SJSA1 (cell line): ENCODE measurements at regions not wholly inside any gene's neighbourhood (a gene's known extent, or its start where the extent isn't known, plus 50 kb on each side); places are given as distances from the start of the nearest gene placed in this dataset.

Experiments
- DNase-seq, 2 experiments: peaks; one replicate each; pipeline ENCODE4 v3.0.0-alpha.2; 2015 to 2020; ENCODE audit warnings: low spot score in 2 of 2, low read depth in 1 of 2
- H3K27ac ChIP-seq: fragments of 250-450 bp; sonication (Bioruptor Pico); 2 replicates; pipeline ENCODE4 v1.5.1; 2020; ENCODE audit warnings: mild to moderate bottlenecking, moderate library complexity
- H3K27me3 ChIP-seq: fragments of 250-450 bp; sonication (Bioruptor Pico); replicated peaks from 2 replicates; pipeline ENCODE4 v1.5.1; 2020; ENCODE audit warnings: mild to moderate bottlenecking, moderate library complexity
- H3K36me3 ChIP-seq: fragments of 250-450 bp; sonication (Bioruptor Pico); 2 replicates; pipeline ENCODE4 v1.5.1; 2020; ENCODE audit warnings: mild to moderate bottlenecking
- H3K4me1 ChIP-seq: fragments of 250-450 bp; sonication (Bioruptor Pico); replicated peaks from 2 replicates; pipeline ENCODE4 v1.6.1; 2021; ENCODE audit warnings: mild to moderate bottlenecking
- H3K4me3 ChIP-seq: fragments of 250-450 bp; sonication (Bioruptor Pico); 2 replicates; pipeline ENCODE4 v1.5.1; 2020; ENCODE audit warnings: mild to moderate bottlenecking
- H3K9me3 ChIP-seq: fragments of 250-450 bp; sonication (Bioruptor Pico); replicated peaks from 2 replicates; pipeline ENCODE4 v1.5.1; 2020; ENCODE audit warnings: mild to moderate bottlenecking

DNA sequence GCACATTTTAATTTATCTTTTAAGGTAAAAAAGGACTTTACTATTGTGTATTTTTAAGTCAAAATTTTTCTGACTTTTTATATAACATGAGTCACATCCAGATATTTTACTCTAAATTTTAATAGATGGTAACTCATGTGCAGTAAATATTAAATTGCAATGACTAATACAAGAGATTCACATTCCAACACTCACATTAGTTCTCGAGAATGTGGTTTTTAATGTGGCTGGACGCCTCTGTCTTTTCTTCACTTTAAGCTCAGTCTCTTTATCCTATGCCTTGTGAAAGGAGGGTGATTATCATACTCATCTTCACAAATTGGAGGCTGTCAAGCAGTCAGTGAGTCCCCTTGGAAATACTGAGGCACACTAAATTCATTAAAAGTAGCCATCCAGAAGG, 315.6 kb downstream of the HS3ST3B1 start:
- DNase-seq, result no peak
- H3K27ac ChIP-seq, result no peak overlapping the region
- no peak overlapping the region for H3K4me3 ChIP-seq
- H3K27me3 ChIP-seq, result no peaks in the 10 kb centered on the region
- no peaks in the 10 kb centered on the region for H3K4me1 ChIP-seq
- no peaks in the 10 kb centered on the region for H3K9me3 ChIP-seq
- H3K36me3 ChIP-seq, result no peaks in the 10 kb centered on the region

DNA sequence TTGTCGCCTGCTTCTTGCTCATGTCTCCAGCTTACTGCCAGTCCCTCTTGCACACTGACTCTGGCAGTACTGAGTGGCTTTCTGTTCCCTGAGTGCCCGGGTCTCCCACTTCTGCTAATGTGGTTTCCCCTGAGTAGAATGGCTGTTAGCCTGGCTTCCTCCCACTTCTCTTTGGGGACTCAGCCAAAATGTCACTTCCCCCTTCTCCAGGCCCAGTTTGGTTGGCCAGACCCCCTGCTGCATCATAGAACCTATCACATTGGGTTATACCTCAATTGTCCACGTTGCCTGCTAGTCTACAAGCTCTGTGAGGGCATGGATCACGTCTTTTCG, 304.4 kb downstream of the HS3ST3B1 start:
- no peak for DNase-seq
- no peaks in the 10 kb centered on the region for H3K27me3 ChIP-seq
- H3K4me1 ChIP-seq, result no peaks in the 10 kb centered on the region
- no peak overlapping the region for H3K4me3 ChIP-seq
- no peak overlapping the region for H3K27ac ChIP-seq
- no peaks in the 10 kb centered on the region for H3K9me3 ChIP-seq
- H3K36me3 ChIP-seq, result no peaks in the 10 kb centered on the region

DNA sequence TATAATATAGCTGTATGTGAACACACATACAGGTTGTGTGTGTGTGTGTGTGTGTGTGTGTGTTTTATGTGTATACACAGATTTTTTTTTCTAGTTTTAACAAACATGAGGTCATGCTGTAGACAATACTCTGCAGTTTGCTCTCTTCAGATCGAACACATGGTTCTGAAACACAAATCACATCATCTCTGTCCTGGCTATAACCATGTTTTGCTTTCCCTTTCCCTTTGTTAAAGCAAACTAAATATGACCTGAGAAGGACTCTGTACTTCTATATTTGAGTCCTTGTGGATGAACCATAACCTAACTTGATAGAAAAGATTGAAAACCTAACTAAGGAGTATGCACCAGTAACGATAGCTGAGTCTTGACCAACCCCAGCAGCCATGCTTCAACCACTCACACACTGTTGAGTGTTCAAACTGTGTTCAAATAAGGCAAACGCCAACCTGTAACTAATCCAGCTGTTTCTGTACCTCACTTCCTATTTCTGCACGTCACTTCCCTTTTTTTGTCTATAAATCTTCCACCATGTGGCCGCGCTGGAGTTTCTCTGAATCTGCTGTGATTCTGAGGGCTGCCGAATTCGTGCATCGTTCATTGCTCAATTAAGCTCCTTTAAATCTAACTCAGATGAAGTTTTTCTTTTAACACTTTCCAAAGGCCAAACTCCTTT, 303.8 kb downstream of the HS3ST3B1 start:
- no peaks in the 10 kb centered on the region for H3K27me3 ChIP-seq
- no peaks in the 10 kb centered on the region for H3K9me3 ChIP-seq
- no peak for DNase-seq
- no peak overlapping the region for H3K27ac ChIP-seq
- no peak overlapping the region for H3K4me3 ChIP-seq
- H3K36me3 ChIP-seq, result no peaks in the 10 kb centered on the region
- H3K4me1 ChIP-seq, result no peaks in the 10 kb centered on the region

DNA sequence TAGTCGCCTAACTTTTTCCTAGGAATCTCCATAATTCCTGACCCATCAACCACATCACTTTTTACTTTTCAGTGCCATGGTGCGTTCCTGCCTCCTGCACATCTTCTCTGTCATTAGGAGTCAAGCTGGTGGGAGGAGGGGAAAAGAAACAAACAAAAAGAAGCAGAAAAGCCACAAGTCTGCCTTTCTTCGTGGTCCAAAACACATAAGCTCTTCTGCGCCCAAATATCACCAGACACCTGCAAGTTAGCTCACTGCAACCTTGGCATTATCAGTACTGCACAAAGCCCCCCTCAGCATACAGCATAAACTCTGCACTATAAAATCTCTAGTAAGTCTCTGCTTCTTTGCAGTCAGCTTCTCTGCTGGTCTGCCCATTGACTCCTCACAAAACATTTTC, 295.3 kb downstream of the HS3ST3B1 start:
- no peak overlapping the region for H3K4me3 ChIP-seq
- no peak overlapping the region for H3K27ac ChIP-seq
- no peaks in the 10 kb centered on the region for H3K36me3 ChIP-seq
- DNase-seq, result no peak
- no peaks in the 10 kb centered on the region for H3K4me1 ChIP-seq
- H3K9me3 ChIP-seq, result no peaks in the 10 kb centered on the region
- no peaks in the 10 kb centered on the region for H3K27me3 ChIP-seq

DNA sequence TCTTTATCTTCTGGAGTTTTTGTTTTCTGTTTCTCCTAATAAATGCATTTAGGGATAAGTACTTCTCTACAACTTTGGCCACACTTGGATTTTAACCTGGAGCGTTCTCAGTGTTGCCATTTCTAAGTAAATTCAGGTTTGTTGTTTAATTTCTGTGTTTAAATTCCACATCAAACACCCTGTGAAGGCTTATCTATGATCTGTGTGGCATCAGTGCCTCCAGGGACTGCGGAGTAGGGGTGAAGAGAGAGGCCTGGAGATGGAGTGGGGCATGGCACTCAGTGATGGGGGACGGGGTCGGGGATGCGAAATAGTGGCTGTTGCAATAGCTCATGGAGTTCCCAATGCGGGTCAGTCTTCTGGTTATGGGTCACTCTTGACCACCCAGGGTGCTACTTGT, 294.8 kb downstream of the HS3ST3B1 start:
- Histone ChIP-seq H3K4me3 (no peak overlapping the region), H3K27me3 (no peaks in the 10 kb centered on the region), H3K36me3 (no peaks in the 10 kb centered on the region), H3K4me1 (no peaks in the 10 kb centered on the region), H3K27ac (no peak overlapping the region), H3K9me3 (no peaks in the 10 kb centered on the region)
- no peak for DNase-seq

DNA sequence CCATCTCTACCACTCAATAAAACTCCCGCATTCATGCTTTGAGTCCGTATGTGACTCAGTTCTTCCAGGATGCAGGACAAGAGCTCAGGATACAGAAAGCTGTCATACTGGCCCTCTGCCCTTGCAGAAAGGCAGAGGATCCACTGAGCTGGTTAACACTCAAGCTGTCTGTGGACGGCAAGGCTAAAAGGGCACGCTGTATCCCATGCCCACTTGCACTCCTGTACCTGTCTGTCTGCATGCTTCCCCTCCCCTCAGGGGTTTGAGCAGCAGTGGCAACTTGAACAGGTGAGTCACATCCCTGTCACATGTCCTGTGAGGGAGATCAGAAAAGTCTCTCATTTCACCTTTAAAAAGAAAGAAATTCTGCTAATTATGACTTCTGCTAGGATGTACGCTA, 293.8 kb downstream of the HS3ST3B1 start:
- Histone ChIP-seq H3K4me1 (no peaks in the 10 kb centered on the region), H3K36me3 (no peaks in the 10 kb centered on the region), H3K27ac (no peak overlapping the region), H3K4me3 (no peak overlapping the region), H3K9me3 (no peaks in the 10 kb centered on the region), H3K27me3 (no peaks in the 10 kb centered on the region)
- DNase-seq, result no peak

DNA sequence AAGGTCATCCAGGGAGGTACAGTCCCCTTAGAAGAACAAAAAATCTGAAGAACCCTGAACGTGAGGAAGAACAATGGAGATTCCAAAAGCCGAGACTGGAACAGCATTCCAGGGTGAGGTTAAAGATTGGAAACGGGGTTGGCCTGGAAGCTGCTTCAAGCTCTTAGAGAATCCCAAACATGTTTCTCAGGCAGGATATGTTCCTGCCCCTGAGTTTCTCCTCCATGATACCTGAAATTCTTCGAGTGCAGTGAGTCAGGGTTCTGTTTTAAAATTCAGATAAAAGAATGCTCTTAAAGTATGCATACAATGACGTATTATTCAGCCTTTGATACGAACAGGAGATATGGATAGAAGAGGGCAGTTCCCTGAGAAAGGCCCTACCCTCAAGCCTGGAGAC, 293.1 kb downstream of the HS3ST3B1 start:
- Histone ChIP-seq H3K36me3 (no peaks in the 10 kb centered on the region), H3K4me3 (no peak overlapping the region), H3K4me1 (no peaks in the 10 kb centered on the region), H3K27me3 (no peaks in the 10 kb centered on the region), H3K9me3 (no peaks in the 10 kb centered on the region), H3K27ac (no peak overlapping the region)
- no peak for DNase-seq

DNA sequence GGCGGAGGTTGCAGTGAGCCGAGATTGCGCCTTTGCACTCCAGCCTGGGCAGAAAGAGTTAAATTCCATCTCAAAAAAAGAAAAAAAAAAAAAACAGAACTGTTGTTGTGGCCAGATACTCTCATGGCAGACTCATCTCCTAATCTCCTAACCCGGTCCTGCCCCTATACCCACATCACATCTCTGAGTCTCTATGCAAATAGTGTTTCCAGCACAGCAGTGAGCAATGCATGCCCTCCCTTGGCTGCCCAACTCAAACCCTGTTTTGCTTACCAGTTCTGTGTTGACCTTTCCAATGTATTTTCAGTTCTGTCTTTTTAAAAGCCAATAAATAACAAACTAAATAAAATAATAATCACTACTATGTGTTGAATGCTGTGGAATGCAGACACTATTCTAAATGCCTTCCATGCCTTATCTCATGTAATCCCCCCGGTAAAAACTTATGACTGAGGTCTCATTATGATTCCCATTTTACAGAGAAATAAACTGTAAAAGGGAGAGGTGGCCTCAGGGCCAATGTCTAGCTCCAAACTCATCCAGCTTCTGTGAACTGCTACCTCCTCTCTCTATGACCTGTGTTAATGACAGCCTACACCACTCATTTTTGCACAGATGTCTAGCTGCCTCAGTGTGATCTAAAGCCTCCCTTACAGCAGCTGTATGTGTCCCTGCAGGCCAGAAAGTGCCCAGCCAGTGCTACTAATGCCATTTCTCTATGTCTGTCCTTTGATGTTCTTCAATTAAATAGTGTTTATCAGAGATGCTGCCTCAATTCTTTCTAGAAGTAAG, 289.8 kb downstream of the HS3ST3B1 start:
- no peak overlapping the region for H3K4me3 ChIP-seq
- H3K4me1 ChIP-seq, result no peaks in the 10 kb centered on the region
- DNase-seq, result no peak
- H3K27me3 ChIP-seq, result no peaks in the 10 kb centered on the region
- H3K36me3 ChIP-seq, result no peaks in the 10 kb centered on the region
- no peak overlapping the region for H3K27ac ChIP-seq
- no peaks in the 10 kb centered on the region for H3K9me3 ChIP-seq

DNA sequence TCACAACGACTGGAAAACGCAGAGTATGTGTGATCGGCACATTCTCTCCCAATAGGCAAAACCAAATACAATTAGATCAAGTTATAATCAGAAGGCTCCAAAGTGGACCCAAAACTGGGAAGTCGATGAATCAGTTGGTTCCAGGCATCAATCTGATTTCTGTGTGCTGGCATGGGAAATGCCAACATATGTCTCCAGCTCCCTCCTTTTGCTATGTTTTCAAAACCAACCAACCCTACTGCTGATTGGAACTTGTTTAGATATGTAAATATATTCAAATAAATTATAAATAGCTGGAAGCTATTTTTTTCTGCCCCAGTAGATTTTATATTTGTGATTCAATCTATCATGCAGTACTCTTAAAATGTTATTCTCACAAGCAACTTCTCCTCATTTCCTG, 284.2 kb downstream of the HS3ST3B1 start:
- no peak overlapping the region for H3K27ac ChIP-seq
- H3K9me3 ChIP-seq, result no peaks in the 10 kb centered on the region; the same call in 1 of the 2 replicates
- no peaks in the 10 kb centered on the region for H3K27me3 ChIP-seq
- H3K4me1 ChIP-seq, result no peaks in the 10 kb centered on the region
- no peak for DNase-seq
- H3K4me3 ChIP-seq, result no peak overlapping the region
- no peaks in the 10 kb centered on the region for H3K36me3 ChIP-seq

DNA sequence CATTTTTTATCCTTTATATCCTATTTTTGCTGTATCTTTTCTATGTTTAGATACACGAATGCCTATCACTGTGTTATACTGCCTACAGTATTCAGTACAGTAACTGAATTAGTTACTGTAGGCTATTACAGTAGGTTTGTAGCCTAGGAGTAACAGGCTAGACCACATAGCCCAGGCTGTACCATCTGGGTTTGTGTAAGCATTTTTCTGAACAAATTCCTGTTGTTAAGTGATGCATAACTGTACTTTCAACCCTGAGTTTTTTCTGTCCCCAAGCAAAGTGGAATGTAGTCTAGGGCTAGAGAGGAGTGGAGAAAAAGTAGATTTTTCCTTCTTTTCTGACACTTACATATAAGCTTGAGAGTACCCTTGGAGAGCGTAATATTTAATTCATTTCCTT, 282.1 kb downstream of the HS3ST3B1 start:
- H3K36me3 ChIP-seq, result no peaks in the 10 kb centered on the region
- H3K4me1 ChIP-seq, result no peaks in the 10 kb centered on the region
- no peaks in the 10 kb centered on the region; the same call in 1 of the 2 replicates for H3K9me3 ChIP-seq
- DNase-seq, result no peak
- no peak overlapping the region for H3K4me3 ChIP-seq
- no peaks in the 10 kb centered on the region for H3K27me3 ChIP-seq
- H3K27ac ChIP-seq, result no peak overlapping the region

DNA sequence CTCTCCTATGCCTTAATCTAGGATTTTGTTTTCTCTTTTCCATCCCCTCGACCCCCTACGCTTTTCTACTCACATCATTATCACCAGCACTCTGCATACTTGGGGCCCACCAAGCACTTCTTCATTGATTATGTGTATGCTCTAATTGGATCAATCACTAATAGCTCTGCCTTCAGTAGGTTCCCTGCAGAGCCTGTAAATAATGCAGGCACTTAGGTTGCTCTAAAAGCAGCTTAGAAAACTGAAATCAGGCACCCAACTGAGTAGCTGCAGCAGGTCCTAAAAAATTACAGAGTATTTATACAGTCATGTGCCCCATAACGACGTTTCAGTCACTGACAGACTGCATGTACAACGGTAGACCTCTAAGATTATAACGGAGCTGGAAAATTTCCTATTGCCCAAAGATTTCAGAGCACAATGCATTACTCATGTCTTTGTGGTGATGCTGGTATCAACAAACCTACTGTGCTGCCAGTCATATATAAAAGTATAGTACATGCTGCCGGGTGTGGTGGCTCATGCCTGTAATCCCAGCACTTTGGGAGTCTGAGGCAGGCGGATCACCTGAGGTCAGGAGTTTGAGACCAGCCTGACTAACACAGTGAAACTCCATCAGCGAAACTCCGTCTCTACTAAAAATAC, 280.4 kb downstream of the HS3ST3B1 start:
- Histone ChIP-seq H3K9me3 (no peaks in the 10 kb centered on the region; the same call in 1 of the 2 replicates), H3K27me3 (no peaks in the 10 kb centered on the region), H3K4me3 (no peak overlapping the region), H3K27ac (no peak overlapping the region), H3K4me1 (no peaks in the 10 kb centered on the region), H3K36me3 (no peaks in the 10 kb centered on the region)
- no peak for DNase-seq

DNA sequence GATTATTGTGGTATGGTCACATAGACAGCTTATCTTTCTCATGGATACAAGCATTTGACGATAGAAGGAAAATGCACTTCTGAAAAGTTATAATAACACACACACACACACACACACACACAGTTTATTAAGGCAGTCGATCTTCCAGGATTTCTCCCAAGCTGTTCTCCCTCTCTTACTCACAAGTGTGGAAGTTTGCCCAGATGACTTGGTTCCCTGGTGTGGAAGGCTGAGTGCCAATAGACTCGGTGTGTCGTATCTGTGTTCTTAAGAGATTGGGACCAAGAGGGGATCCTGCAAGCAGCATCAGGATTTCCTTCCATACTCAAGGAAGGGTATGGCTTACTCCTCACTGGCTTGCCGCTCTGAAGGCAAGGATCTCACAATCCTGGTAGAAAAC, 279.6 kb downstream of the HS3ST3B1 start:
- Histone ChIP-seq H3K4me1 (no peaks in the 10 kb centered on the region), H3K4me3 (no peak overlapping the region), H3K9me3 (no peaks in the 10 kb centered on the region; the same call in 1 of the 2 replicates), H3K27ac (no peak overlapping the region), H3K36me3 (no peaks in the 10 kb centered on the region), H3K27me3 (no peaks in the 10 kb centered on the region)
- no peak for DNase-seq

DNA sequence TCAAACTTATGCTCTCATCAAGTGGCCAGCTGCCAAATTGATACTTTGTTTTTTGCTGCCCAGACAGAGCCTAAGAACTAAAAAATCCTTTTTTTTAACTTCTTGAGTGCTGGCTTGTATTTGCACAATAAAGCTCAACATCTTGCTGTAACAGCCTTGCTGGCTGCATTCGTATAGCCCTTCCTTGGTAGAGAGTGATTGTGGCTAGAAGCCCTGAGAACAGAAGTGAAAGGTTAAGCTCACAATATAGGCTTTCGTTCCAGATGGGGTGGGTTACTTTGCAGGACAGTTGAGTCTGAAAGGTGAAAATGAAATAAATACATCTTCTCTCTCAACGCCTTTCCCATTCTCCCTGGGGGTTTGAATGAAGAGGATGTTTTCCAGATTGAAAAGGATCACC, 278.8 kb downstream of the HS3ST3B1 start:
- H3K4me3 ChIP-seq, result no peak overlapping the region
- H3K9me3 ChIP-seq, result no peaks in the 10 kb centered on the region; the same call in 1 of the 2 replicates
- no peaks in the 10 kb centered on the region for H3K27me3 ChIP-seq
- H3K27ac ChIP-seq, result no peak overlapping the region
- no peak for DNase-seq
- H3K36me3 ChIP-seq, result no peaks in the 10 kb centered on the region
- H3K4me1 ChIP-seq, result no peaks in the 10 kb centered on the region

DNA sequence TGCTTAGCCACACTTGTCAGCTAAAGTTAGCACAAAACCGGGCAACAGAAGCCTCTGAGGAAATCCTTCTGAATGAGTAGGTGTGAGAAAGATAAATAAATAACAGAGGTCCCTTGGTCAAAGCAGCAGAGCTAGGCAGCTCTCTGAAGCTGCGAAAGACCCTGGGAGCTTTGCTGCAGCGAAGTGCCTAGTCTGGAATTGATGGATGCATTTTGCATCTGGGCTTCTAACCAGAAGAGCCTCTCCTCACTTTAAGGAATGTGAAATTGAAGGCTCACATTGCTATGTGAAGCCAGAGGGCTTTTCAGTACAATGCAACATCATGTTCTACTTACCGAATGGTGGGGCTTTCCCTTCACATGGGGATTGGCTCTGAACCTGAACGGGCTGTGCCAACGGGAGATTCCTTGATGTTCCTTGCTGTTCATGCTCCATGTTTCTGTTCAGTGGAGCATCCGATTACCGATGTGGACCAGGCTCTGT, 274.6 kb downstream of the HS3ST3B1 start:
- DNase-seq, result no peak
- H3K36me3 ChIP-seq, result no peaks in the 10 kb centered on the region
- H3K27me3 ChIP-seq, result no peaks in the 10 kb centered on the region
- no peak overlapping the region for H3K27ac ChIP-seq
- no peak overlapping the region for H3K4me3 ChIP-seq
- no peaks in the 10 kb centered on the region for H3K4me1 ChIP-seq
- no peaks in the 10 kb centered on the region; the same call in 1 of the 2 replicates for H3K9me3 ChIP-seq
